GM23338 (cell line): ENCODE measurements at regions not wholly inside any gene's neighbourhood (a gene's known extent, or its start where the extent isn't known, plus 50 kb on each side); places are given as distances from the start of the nearest gene placed in this dataset.

Experiments
- ATAC-seq: fragments of 200-7000 bp; cut with Tn5 transposase; 3 replicates; pipeline ENCODE4 v1.9.1; 2020
- DNase-seq: peaks from one replicate; pipeline ENCODE4 v3.0.0-alpha.2; 2015; ENCODE audit warnings: low spot score
- H2AFZ ChIP-seq: fragments of 200-600 bp; sonication (generic); 2 replicates; pipeline ENCODE4 v1.8.0; 2016; ENCODE audit warnings: antibody characterized with exemption, mild to moderate bottlenecking, moderate library complexity
- H3F3A ChIP-seq: fragments of 200-600 bp; sonication (generic); replicated peaks from 2 replicates; pipeline ENCODE4 v1.8.0; 2017; ENCODE audit warnings: antibody characterized with exemption, mixed run types, low read depth
- H3K27ac ChIP-seq: fragments of 200-600 bp; sonication (generic); 2 replicates; pipeline ENCODE4 v1.6.1; 2016; ENCODE audit warnings: low read depth
- H3K27me3 ChIP-seq: fragments of 200-600 bp; sonication (generic); 2 replicates; pipeline ENCODE4 v1.8.0; 2016; ENCODE audit warnings: mild to moderate bottlenecking, mixed run types, moderate library complexity; ENCODE audit not compliant: insufficient read depth
- H3K36me3 ChIP-seq: fragments of 200-600 bp; sonication (generic); 2 replicates; pipeline ENCODE4 v1.8.0; 2016; ENCODE audit warnings: mild to moderate bottlenecking; ENCODE audit not compliant: insufficient read depth
- H3K4me1 ChIP-seq: fragments of 200-600 bp; sonication (generic); 2 replicates; pipeline ENCODE4 v1.8.0; 2016; ENCODE audit warnings: mild to moderate bottlenecking, moderate library complexity; ENCODE audit not compliant: insufficient read depth
- H3K4me2 ChIP-seq: fragments of 200-600 bp; sonication (generic); 2 replicates; pipeline ENCODE4 v1.7.1; 2017; ENCODE audit warnings: mixed run types
- H3K4me3 ChIP-seq: fragments of 200-600 bp; sonication (generic); 2 replicates; pipeline ENCODE4 v1.6.1; 2016; ENCODE audit warnings: mixed run types
- H3K79me2 ChIP-seq: fragments of 200-600 bp; sonication (generic); replicated peaks from 2 replicates; pipeline ENCODE4 v1.8.0; 2017; ENCODE audit warnings: mild to moderate bottlenecking; ENCODE audit not compliant: insufficient read depth
- H3K9me2 ChIP-seq: fragments of 200-600 bp; sonication (generic); 2 replicates; pipeline ENCODE4 v1.8.0; 2017; ENCODE audit not compliant: insufficient read depth
- H4K20me1 ChIP-seq: fragments of 200-600 bp; sonication (generic); replicated peaks from 2 replicates; pipeline ENCODE4 v1.8.0; 2017; ENCODE audit warnings: mild to moderate bottlenecking; ENCODE audit not compliant: insufficient read depth
- H3K27ac Mint-ChIP-seq: 2 replicates; pipeline ENCODE4 v1.8.0; 2020; ENCODE audit warnings: inconsistent platforms, mild to moderate bottlenecking, moderate library complexity, mixed read lengths
- H3K27me3 Mint-ChIP-seq: 3 replicates; pipeline ENCODE4 v1.8.0; 2022; ENCODE audit warnings: low read depth, mild to moderate bottlenecking, moderate library complexity, mixed read lengths, inconsistent platforms; ENCODE audit not compliant: insufficient read depth, poor library complexity
- H3K36me3 Mint-ChIP-seq: 3 replicates; pipeline ENCODE4 v1.8.0; 2021; ENCODE audit warnings: low read depth, mild to moderate bottlenecking, inconsistent platforms, moderate library complexity, mixed read lengths
- H3K4me1 Mint-ChIP-seq: 3 replicates; pipeline ENCODE4 v1.8.0; 2020; ENCODE audit warnings: mild to moderate bottlenecking, inconsistent platforms, mixed read lengths
- H3K4me3 Mint-ChIP-seq: 3 replicates; pipeline ENCODE4 v1.8.0; 2021; ENCODE audit warnings: moderate library complexity, mild to moderate bottlenecking, inconsistent platforms, mixed read lengths
- H3K9me3 Mint-ChIP-seq: 3 replicates; pipeline ENCODE4 v1.8.0; 2020; ENCODE audit warnings: moderate library complexity, mild to moderate bottlenecking, inconsistent platforms, mixed read lengths
- CREB1 ChIP-seq: fragments of 250-450 bp; sonication (Bioruptor Pico); IDR thresholded peaks from 2 replicates; pipeline ENCODE4 v1.5.0; 2020; ENCODE audit warnings: low read depth, mild to moderate bottlenecking, moderate library complexity
- EZH2 ChIP-seq: fragments of 200-600 bp; sonication (generic); IDR thresholded peaks from one replicate; pipeline ENCODE4 v1.8.0; 2017; ENCODE audit warnings: antibody characterized with exemption, mild to moderate bottlenecking, low read depth; ENCODE audit not compliant: unreplicated experiment
- EZH2phosphoT487 ChIP-seq: fragments of 200-600 bp; sonication (generic); IDR thresholded peaks from one replicate; pipeline ENCODE4 v1.8.1; 2018; ENCODE audit warnings: antibody characterized with exemption; ENCODE audit not compliant: unreplicated experiment
- JUNB ChIP-seq: IDR thresholded peaks from one replicate; pipeline ENCODE4 v1.6.1; 2016; ENCODE audit warnings: antibody characterized with exemption; ENCODE audit not compliant: unreplicated experiment
- NANOG ChIP-seq: IDR thresholded peaks from 2 replicates; pipeline ENCODE4 v1.6.1; 2016; ENCODE audit warnings: antibody characterized with exemption, borderline replicate concordance
- POLR2AphosphoS5 ChIP-seq: IDR thresholded peaks from 2 replicates; pipeline ENCODE4 v1.6.1; 2016; ENCODE audit warnings: antibody characterized with exemption, low read depth
- STAT1 ChIP-seq: IDR thresholded peaks from one replicate; pipeline ENCODE4 v1.6.1; 2016; ENCODE audit warnings: antibody characterized with exemption; ENCODE audit not compliant: unreplicated experiment
- ZNF114 ChIP-seq: fragments of 250-450 bp; sonication (Bioruptor Pico); IDR thresholded peaks from 2 replicates; pipeline ENCODE4 v1.5.0; 2020; ENCODE audit warnings: mild to moderate bottlenecking, moderate library complexity
- ZNF331 ChIP-seq: fragments of 250-450 bp; sonication (Bioruptor Pico); IDR thresholded peaks from 2 replicates; pipeline ENCODE4 v1.5.0; 2020; ENCODE audit warnings: low read depth, mild to moderate bottlenecking, moderate library complexity
- TF ChIP-seq, protein P1 (sequence below): IDR thresholded peaks from 2 replicates; pipeline ENCODE4 v1.6.1; 2016; ENCODE audit warnings: antibody characterized with exemption
- TF ChIP-seq, protein P2 (sequence below): fragments of 250-450 bp; sonication (Bioruptor Pico); IDR thresholded peaks from 2 replicates; pipeline ENCODE4 v1.5.0; 2020; ENCODE audit warnings: mild to moderate bottlenecking, moderate library complexity
- TF ChIP-seq, protein P3 (sequence below), 2 experiments: fragments of 200-600 bp in 1 of 2; sonication (generic) in 1 of 2; conservative IDR thresholded peaks; 2 replicates each; pipeline versions ENCODE4 v1.5.1 to v1.6.1; 2016 to 2017; ENCODE audit warnings: antibody characterized with exemption in 2 of 2, low read depth in 2 of 2, mild to moderate bottlenecking in 2 of 2, moderate library complexity in 1 of 2
- TF ChIP-seq, protein P4 (sequence below): IDR thresholded peaks from one replicate; pipeline ENCODE4 v1.6.1; 2018; ENCODE audit warnings: antibody characterized with exemption; ENCODE audit not compliant: unreplicated experiment

DNA sequence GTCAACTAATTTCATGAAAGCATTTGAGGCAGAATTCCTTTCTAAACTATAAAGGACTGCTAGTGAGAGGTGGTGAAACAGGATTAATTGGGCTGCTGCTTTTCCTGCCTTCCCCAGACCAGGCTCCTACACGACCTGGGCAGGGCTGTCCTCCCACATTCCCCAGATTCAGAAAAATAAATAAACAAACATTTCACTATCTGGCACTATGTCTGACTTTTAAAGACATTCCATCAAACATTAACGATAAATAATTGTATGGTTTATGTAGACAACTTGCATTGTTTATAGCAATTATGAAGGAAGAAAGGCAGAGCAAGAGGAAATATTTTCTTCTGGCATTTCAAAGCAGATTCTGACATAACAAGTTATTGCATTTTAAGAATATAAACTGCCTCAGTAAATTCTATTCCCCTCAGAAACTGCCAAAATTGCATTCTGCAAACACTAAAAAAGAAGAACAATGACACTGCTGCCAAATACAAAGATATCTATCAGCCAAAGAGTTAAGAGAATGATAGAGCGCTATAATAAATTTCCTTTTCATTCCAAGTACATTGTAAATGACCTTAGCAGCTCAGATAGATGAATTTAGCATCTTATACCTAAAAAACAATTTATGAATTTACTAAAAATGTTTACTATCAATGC lies 214.7 kb upstream of the INTU start:
- Histone ChIP-seq H3K27ac (no peak overlapping the region), H4K20me1 (no peaks in the 10 kb centered on the region), H3K79me2 (no peaks in the 10 kb centered on the region), H3K27me3 (no peaks in the 10 kb centered on the region), H3K9me2 (peaks cover 5% of the 10 kb centered on the region), H3K4me1 (no peaks in the 10 kb centered on the region), H2AFZ (peak overlapping the region; percentile 60; the same call in 1 of the 2 replicates), H3K4me2 (no peak overlapping the region), H3K4me3 (no peak overlapping the region), H3K36me3 (no peaks in the 10 kb centered on the region), H3F3A (no peaks in the 10 kb centered on the region)
- H3K4me3 Mint-ChIP-seq: no peak overlapping the region
- no peaks in the 10 kb centered on the region for H3K27me3 Mint-ChIP-seq
- DNase-seq (no peak), ATAC-seq (no peak)
- H3K36me3 Mint-ChIP-seq: no peaks in the 10 kb centered on the region
- H3K27ac Mint-ChIP-seq: no peak overlapping the region
- no peaks in the 10 kb centered on the region for H3K4me1 Mint-ChIP-seq
- TF ChIP-seq, protein P1, sequence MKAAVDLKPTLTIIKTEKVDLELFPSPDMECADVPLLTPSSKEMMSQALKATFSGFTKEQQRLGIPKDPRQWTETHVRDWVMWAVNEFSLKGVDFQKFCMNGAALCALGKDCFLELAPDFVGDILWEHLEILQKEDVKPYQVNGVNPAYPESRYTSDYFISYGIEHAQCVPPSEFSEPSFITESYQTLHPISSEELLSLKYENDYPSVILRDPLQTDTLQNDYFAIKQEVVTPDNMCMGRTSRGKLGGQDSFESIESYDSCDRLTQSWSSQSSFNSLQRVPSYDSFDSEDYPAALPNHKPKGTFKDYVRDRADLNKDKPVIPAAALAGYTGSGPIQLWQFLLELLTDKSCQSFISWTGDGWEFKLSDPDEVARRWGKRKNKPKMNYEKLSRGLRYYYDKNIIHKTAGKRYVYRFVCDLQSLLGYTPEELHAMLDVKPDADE: no peak
- TF ChIP-seq CREB1 (CRISPR knock-in tag) (no peak), EZH2 (no peak), EZH2phosphoT487 (no peak), POLR2AphosphoS5 (no peak), NANOG (no peak), STAT1 (no peak), JUNB (no peak), ZNF331 (CRISPR knock-in tag) (no peak), ZNF114 (CRISPR knock-in tag) (no peak)
- TF ChIP-seq, protein P2, sequence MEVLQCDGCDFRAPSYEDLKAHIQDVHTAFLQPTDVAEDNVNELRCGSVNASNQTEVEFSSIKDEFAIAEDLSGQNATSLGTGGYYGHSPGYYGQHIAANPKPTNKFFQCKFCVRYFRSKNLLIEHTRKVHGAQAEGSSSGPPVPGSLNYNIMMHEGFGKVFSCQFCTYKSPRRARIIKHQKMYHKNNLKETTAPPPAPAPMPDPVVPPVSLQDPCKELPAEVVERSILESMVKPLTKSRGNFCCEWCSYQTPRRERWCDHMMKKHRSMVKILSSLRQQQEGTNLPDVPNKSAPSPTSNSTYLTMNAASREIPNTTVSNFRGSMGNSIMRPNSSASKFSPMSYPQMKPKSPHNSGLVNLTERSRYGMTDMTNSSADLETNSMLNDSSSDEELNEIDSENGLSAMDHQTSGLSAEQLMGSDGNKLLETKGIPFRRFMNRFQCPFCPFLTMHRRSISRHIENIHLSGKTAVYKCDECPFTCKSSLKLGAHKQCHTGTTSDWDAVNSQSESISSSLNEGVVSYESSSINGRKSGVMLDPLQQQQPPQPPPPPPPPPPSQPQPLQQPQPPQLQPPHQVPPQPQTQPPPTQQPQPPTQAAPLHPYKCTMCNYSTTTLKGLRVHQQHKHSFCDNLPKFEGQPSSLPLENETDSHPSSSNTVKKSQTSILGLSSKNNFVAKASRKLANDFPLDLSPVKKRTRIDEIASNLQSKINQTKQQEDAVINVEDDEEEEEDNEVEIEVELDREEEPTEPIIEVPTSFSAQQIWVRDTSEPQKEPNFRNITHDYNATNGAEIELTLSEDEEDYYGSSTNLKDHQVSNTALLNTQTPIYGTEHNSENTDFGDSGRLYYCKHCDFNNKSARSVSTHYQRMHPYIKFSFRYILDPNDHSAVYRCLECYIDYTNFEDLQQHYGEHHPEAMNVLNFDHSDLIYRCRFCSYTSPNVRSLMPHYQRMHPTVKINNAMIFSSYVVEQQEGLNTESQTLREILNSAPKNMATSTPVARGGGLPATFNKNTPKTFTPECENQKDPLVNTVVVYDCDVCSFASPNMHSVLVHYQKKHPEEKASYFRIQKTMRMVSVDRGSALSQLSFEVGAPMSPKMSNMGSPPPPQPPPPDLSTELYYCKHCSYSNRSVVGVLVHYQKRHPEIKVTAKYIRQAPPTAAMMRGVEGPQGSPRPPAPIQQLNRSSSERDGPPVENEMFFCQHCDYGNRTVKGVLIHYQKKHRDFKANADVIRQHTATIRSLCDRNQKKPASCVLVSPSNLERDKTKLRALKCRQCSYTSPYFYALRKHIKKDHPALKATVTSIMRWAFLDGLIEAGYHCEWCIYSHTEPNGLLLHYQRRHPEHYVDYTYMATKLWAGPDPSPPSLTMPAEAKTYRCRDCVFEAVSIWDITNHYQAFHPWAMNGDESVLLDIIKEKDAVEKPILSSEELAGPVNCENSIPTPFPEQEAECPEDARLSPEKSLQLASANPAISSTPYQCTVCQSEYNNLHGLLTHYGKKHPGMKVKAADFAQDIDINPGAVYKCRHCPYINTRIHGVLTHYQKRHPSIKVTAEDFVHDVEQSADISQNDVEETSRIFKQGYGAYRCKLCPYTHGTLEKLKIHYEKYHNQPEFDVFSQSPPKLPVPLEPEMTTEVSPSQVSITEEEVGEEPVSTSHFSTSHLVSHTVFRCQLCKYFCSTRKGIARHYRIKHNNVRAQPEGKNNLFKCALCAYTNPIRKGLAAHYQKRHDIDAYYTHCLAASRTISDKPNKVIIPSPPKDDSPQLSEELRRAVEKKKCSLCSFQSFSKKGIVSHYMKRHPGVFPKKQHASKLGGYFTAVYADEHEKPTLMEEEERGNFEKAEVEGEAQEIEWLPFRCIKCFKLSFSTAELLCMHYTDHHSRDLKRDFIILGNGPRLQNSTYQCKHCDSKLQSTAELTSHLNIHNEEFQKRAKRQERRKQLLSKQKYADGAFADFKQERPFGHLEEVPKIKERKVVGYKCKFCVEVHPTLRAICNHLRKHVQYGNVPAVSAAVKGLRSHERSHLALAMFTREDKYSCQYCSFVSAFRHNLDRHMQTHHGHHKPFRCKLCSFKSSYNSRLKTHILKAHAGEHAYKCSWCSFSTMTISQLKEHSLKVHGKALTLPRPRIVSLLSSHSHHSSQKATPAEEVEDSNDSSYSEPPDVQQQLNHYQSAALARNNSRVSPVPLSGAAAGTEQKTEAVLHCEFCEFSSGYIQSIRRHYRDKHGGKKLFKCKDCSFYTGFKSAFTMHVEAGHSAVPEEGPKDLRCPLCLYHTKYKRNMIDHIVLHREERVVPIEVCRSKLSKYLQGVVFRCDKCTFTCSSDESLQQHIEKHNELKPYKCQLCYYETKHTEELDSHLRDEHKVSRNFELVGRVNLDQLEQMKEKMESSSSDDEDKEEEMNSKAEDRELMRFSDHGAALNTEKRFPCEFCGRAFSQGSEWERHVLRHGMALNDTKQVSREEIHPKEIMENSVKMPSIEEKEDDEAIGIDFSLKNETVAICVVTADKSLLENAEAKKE (CRISPR knock-in tag): no peak
- TF ChIP-seq, protein P3, sequence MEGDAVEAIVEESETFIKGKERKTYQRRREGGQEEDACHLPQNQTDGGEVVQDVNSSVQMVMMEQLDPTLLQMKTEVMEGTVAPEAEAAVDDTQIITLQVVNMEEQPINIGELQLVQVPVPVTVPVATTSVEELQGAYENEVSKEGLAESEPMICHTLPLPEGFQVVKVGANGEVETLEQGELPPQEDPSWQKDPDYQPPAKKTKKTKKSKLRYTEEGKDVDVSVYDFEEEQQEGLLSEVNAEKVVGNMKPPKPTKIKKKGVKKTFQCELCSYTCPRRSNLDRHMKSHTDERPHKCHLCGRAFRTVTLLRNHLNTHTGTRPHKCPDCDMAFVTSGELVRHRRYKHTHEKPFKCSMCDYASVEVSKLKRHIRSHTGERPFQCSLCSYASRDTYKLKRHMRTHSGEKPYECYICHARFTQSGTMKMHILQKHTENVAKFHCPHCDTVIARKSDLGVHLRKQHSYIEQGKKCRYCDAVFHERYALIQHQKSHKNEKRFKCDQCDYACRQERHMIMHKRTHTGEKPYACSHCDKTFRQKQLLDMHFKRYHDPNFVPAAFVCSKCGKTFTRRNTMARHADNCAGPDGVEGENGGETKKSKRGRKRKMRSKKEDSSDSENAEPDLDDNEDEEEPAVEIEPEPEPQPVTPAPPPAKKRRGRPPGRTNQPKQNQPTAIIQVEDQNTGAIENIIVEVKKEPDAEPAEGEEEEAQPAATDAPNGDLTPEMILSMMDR (conservative IDR thresholded peaks at IDR 0.05; ENCODE audit: low read depth in 2 of 2): no peak
- TF ChIP-seq, protein P4, sequence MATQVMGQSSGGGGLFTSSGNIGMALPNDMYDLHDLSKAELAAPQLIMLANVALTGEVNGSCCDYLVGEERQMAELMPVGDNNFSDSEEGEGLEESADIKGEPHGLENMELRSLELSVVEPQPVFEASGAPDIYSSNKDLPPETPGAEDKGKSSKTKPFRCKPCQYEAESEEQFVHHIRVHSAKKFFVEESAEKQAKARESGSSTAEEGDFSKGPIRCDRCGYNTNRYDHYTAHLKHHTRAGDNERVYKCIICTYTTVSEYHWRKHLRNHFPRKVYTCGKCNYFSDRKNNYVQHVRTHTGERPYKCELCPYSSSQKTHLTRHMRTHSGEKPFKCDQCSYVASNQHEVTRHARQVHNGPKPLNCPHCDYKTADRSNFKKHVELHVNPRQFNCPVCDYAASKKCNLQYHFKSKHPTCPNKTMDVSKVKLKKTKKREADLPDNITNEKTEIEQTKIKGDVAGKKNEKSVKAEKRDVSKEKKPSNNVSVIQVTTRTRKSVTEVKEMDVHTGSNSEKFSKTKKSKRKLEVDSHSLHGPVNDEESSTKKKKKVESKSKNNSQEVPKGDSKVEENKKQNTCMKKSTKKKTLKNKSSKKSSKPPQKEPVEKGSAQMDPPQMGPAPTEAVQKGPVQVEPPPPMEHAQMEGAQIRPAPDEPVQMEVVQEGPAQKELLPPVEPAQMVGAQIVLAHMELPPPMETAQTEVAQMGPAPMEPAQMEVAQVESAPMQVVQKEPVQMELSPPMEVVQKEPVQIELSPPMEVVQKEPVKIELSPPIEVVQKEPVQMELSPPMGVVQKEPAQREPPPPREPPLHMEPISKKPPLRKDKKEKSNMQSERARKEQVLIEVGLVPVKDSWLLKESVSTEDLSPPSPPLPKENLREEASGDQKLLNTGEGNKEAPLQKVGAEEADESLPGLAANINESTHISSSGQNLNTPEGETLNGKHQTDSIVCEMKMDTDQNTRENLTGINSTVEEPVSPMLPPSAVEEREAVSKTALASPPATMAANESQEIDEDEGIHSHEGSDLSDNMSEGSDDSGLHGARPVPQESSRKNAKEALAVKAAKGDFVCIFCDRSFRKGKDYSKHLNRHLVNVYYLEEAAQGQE: no peak
- H3K9me3 Mint-ChIP-seq: no peaks in the 10 kb centered on the region
